Vagina (tissue), 2 donors: ENCODE measurements at regions not wholly inside any gene's neighbourhood (a gene's known extent, or its start where the extent isn't known, plus 50 kb on each side); places are given as distances from the start of the nearest gene placed in this dataset.

Experiments
- DNase-seq, 2 donors: peaks; one replicate each; pipeline ENCODE4 v3.0.0-alpha.2; 2017; ENCODE audit errors: extremely low spot score in 2 of 2
- H3K27ac ChIP-seq: fragments of 200-600 bp; sonication (generic); one replicate; pipeline ENCODE4 v1.5.1; 2019
- H3K27me3 ChIP-seq: fragments of 200-600 bp; sonication (generic); one replicate; pipeline ENCODE4 v1.5.1; 2019
- H3K36me3 ChIP-seq, 2 donors: fragments of 200-600 bp; sonication (generic); one replicate each; pipeline ENCODE4 v1.5.1; 2017 to 2019
- H3K4me1 ChIP-seq: fragments of 200-600 bp; sonication (generic); one replicate; pipeline ENCODE4 v1.5.1; 2019
- H3K4me3 ChIP-seq, 2 donors: fragments of 200-600 bp; sonication (generic); 1 replicate in 1 of 2; 2 replicates in 1 of 2; pipeline ENCODE4 v1.5.1; 2016 to 2019
- H3K9me3 ChIP-seq: fragments of 200-600 bp; sonication (generic); one replicate; pipeline ENCODE4 v1.5.1; 2019
- CTCF ChIP-seq, 3 experiments: fragments of 450-650 bp in 2 of 3; fragments of 200-600 bp in 1 of 3; sonication (generic) in 1 of 3; IDR thresholded peaks; one replicate each; pipeline ENCODE4 v1.5.1; 2017 to 2019; ENCODE audit warnings: antibody characterized with exemption in 3 of 3, mild to moderate bottlenecking in 2 of 3, moderate library complexity in 2 of 3
- POLR2A ChIP-seq, 2 donors: fragments of 450-650 bp; IDR thresholded peaks; one replicate each; pipeline ENCODE4 v1.6.1; 2017; ENCODE audit warnings: antibody characterized with exemption in 2 of 2, mild to moderate bottlenecking in 2 of 2, moderate library complexity in 2 of 2
- POLR2AphosphoS5 ChIP-seq, 2 donors: sonication (generic); formaldehyde crosslinking; IDR thresholded peaks; one replicate each; pipeline ENCODE4 v1.9.0; 2017; ENCODE audit warnings: antibody characterized with exemption in 2 of 2, mild to moderate bottlenecking in 2 of 2, low read depth in 1 of 2; ENCODE audit not compliant: insufficient read depth in 1 of 2
- intact Hi-C: fragments of 100-400 bp; cut with DNase I; formaldehyde crosslinking; loops from one replicate; pipeline ENCODE4 v1.15.1; 2023

- no peak for DNase-seq
These were observed 149.2 kb upstream of the RPL38 start for GRCh38 chr17:74054249-74054648.

GRCh38 chr17:74055508-74056160 lies 147.8 kb upstream of the RPL38 start:
- intact Hi-C loops: no loop called here
- Histone ChIP-seq H3K27ac (no peak overlapping the region), H3K4me1 (no peaks in the 10 kb centered on the region), H3K4me3 (no peak overlapping the region), H3K27me3 (no peaks in the 10 kb centered on the region), H3K9me3 (no peaks in the 10 kb centered on the region), H3K36me3 (no peaks in the 10 kb centered on the region)
- DNase-seq: no peak
- TF ChIP-seq POLR2AphosphoS5 (IDR thresholded peaks at IDR 0.05; ENCODE audit: insufficient read depth in 1 of 2, low read depth in 1 of 2): no peak
- no peak for TF ChIP-seq CTCF (IDR thresholded peaks at IDR 0.05)
- TF ChIP-seq POLR2A (IDR thresholded peaks at IDR 0.05): no peak

More at GRCh38 chr17:74054249-74054648, 149.2 kb upstream of the RPL38 start:
- no peaks in the 10 kb centered on the region for H3K27me3 ChIP-seq
- H3K27ac ChIP-seq: no peak overlapping the region
- no peak overlapping the region for H3K4me3 ChIP-seq
- H3K9me3 ChIP-seq: no peaks in the 10 kb centered on the region
- H3K4me1 ChIP-seq: no peaks in the 10 kb centered on the region
- H3K36me3 ChIP-seq: no peaks in the 10 kb centered on the region
- intact Hi-C loops: no loop called here
- TF ChIP-seq POLR2AphosphoS5 (IDR thresholded peaks at IDR 0.05; ENCODE audit: insufficient read depth in 1 of 2, low read depth in 1 of 2) (no peak), CTCF (IDR thresholded peaks at IDR 0.05) (no peak), POLR2A (IDR thresholded peaks at IDR 0.05) (no peak)

- TF ChIP-seq POLR2AphosphoS5 (IDR thresholded peaks at IDR 0.05; ENCODE audit: insufficient read depth in 1 of 2, low read depth in 1 of 2) (no peak), CTCF (IDR thresholded peaks at IDR 0.05) (no peak), POLR2A (IDR thresholded peaks at IDR 0.05) (no peak)
- Histone ChIP-seq H3K27ac (no peak overlapping the region), H3K4me1 (no peaks in the 10 kb centered on the region), H3K27me3 (no peaks in the 10 kb centered on the region), H3K4me3 (no peak overlapping the region), H3K9me3 (no peaks in the 10 kb centered on the region), H3K36me3 (no peaks in the 10 kb centered on the region)
- intact Hi-C loops: no loop called here
- no peak for DNase-seq
These were observed 143.8 kb upstream of the RPL38 start for GRCh38 chr17:74059479-74060240.

GRCh38 chr17:74061758-74062157 lies 141.7 kb upstream of the RPL38 start:
- Histone ChIP-seq H3K9me3 (no peaks in the 10 kb centered on the region), H3K27me3 (no peaks in the 10 kb centered on the region), H3K4me3 (no peak overlapping the region), H3K36me3 (no peaks in the 10 kb centered on the region), H3K4me1 (no peaks in the 10 kb centered on the region), H3K27ac (no peak overlapping the region)
- DNase-seq: no peak
- TF ChIP-seq POLR2AphosphoS5 (IDR thresholded peaks at IDR 0.05; ENCODE audit: insufficient read depth in 1 of 2, low read depth in 1 of 2): no peak
- TF ChIP-seq CTCF (IDR thresholded peaks at IDR 0.05): no peak
- no peak for TF ChIP-seq POLR2A (IDR thresholded peaks at IDR 0.05)
- intact Hi-C loops: no loop called here

- TF ChIP-seq POLR2A (IDR thresholded peaks at IDR 0.05): no peak
- TF ChIP-seq POLR2AphosphoS5 (IDR thresholded peaks at IDR 0.05; ENCODE audit: insufficient read depth in 1 of 2, low read depth in 1 of 2): no peak
- no peak for TF ChIP-seq CTCF (IDR thresholded peaks at IDR 0.05)
- DNase-seq: no peak
- Histone ChIP-seq H3K27ac (no peak overlapping the region), H3K36me3 (no peaks in the 10 kb centered on the region), H3K27me3 (no peaks in the 10 kb centered on the region), H3K4me3 (no peak overlapping the region), H3K4me1 (no peaks in the 10 kb centered on the region), H3K9me3 (no peaks in the 10 kb centered on the region)
- intact Hi-C loops: no loop called here
These were observed 141.2 kb upstream of the RPL38 start for GRCh38 chr17:74062234-74062633.
